IMR-90 (cell line): ENCODE measurements at regions not wholly inside any gene's neighbourhood (a gene's known extent, or its start where the extent isn't known, plus 50 kb on each side); places are given as distances from the start of the nearest gene placed in this dataset.

Experiments
- ATAC-seq: fragments of 200-7000 bp; cut with Tn5 transposase; 2 replicates; pipeline ENCODE4 v1.9.1; 2020; ENCODE audit warnings: low read depth, mild to moderate bottlenecking, moderate library complexity
- BruUV-seq: library from RNA; stranded (reverse); fragments of 400-500 nt; replicated peaks from 2 replicates; lab custom pipeline; 2021; lab: Mats Ljungman, UMichigan
- CTCF ChIA-PET: fragments of 300-600 bp; formaldehyde crosslinking; extraction: SDS; loops from one replicate; lab custom pipeline; 2021; ENCODE audit warnings: antibody characterized with exemption; lab: Yijun Ruan, JAX
- POLR2A ChIA-PET: fragments of 300-600 bp; sonication (Branson Sonifier 250); formaldehyde crosslinking; loops from one replicate; lab custom pipeline; 2022; ENCODE audit warnings: antibody characterized with exemption; ENCODE audit not compliant: unreplicated experiment; lab: Charles Lee
- DNase-seq: peaks from one replicate; pipeline ENCODE4 v3.0.0; 2013
- H2AFZ ChIP-seq: replicated peaks from 2 replicates; pipeline ENCODE3; 2013; ENCODE audit warnings: low read length, mild to moderate bottlenecking; ENCODE audit not compliant: poor library complexity
- H2AK5ac ChIP-seq: 2 replicates; pipeline ENCODE4 v1.6.1; 2013; ENCODE audit warnings: low read depth, low read length, inconsistent platforms
- H2AK9ac ChIP-seq: replicated peaks from 2 replicates; pipeline ENCODE3; 2013; ENCODE audit warnings: mild to moderate bottlenecking, low read depth, low read length, moderate library complexity; ENCODE audit not compliant: poor library complexity
- H2BK120ac ChIP-seq: 2 replicates; pipeline ENCODE4 v1.6.1; 2013; ENCODE audit warnings: low read depth, low read length, inconsistent platforms
- H2BK15ac ChIP-seq: 3 replicates; pipeline ENCODE4 v1.6.1; 2013; ENCODE audit warnings: low read depth, low read length, inconsistent platforms
- H2BK20ac ChIP-seq: 2 replicates; pipeline ENCODE4 v1.6.1; 2013; ENCODE audit warnings: low read depth, mild to moderate bottlenecking, inconsistent platforms, low read length, moderate library complexity
- H2BK5ac ChIP-seq: 2 replicates; pipeline ENCODE4 v1.6.1; 2013; ENCODE audit warnings: mild to moderate bottlenecking, low read depth, low read length, inconsistent platforms; ENCODE audit not compliant: poor library complexity, severe bottlenecking
- H3K14ac ChIP-seq: replicated peaks from 2 replicates; pipeline ENCODE4 v1.6.1; 2013; ENCODE audit warnings: low read depth, low read length, inconsistent platforms
- H3K18ac ChIP-seq: 2 replicates; pipeline ENCODE4 v1.6.1; 2013; ENCODE audit warnings: low read depth, low read length, control low read depth
- H3K23ac ChIP-seq: 2 replicates; pipeline ENCODE4 v1.6.1; 2013; ENCODE audit warnings: low read depth, low read length, inconsistent platforms
- H3K27ac ChIP-seq: 2 replicates; pipeline ENCODE4 v1.5.1; 2013; ENCODE audit warnings: mild to moderate bottlenecking, control low read depth, low read length; ENCODE audit not compliant: insufficient read depth
- H3K27me3 ChIP-seq: 2 replicates; pipeline ENCODE4 v1.6.1; 2013; ENCODE audit warnings: low read length; ENCODE audit not compliant: control insufficient read depth, insufficient read depth
- H3K36me3 ChIP-seq: 2 replicates; pipeline ENCODE4 v1.6.1; 2013; ENCODE audit warnings: low read length, mixed read lengths; ENCODE audit not compliant: control insufficient read depth, insufficient read depth
- H3K4ac ChIP-seq: 2 replicates; pipeline ENCODE4 v1.6.1; 2013; ENCODE audit warnings: low read depth, low read length, inconsistent platforms
- H3K4me1 ChIP-seq: 2 replicates; pipeline ENCODE4 v1.6.1; 2013; ENCODE audit warnings: low read length, mixed read lengths; ENCODE audit not compliant: control insufficient read depth, insufficient read depth
- H3K4me2 ChIP-seq: 2 replicates; pipeline ENCODE4 v1.6.1; 2013; ENCODE audit warnings: low read depth, mild to moderate bottlenecking, control low read depth, low read length, moderate library complexity
- H3K4me3 ChIP-seq: 2 replicates; pipeline ENCODE4 v1.5.1; 2013; ENCODE audit warnings: low read depth, mild to moderate bottlenecking, control low read depth, low read length, moderate library complexity; ENCODE audit not compliant: insufficient read depth
- H3K56ac ChIP-seq: 2 replicates; pipeline ENCODE4 v1.6.1; 2013; ENCODE audit warnings: low read length, inconsistent platforms; ENCODE audit not compliant: insufficient read depth; ENCODE audit errors: extremely low read depth
- H3K79me1 ChIP-seq, 2 experiments: 2 replicates each; pipeline ENCODE4 v1.6.1; 2013; ENCODE audit warnings: low read length in 2 of 2, inconsistent platforms in 1 of 2, low read depth in 1 of 2
- H3K9ac ChIP-seq: 2 replicates; pipeline ENCODE4 v1.6.1; 2013; ENCODE audit warnings: low read depth, low read length, control low read depth
- H3K9me1 ChIP-seq: 2 replicates; pipeline ENCODE4 v1.6.1; 2013; ENCODE audit warnings: low read length, inconsistent platforms; ENCODE audit not compliant: insufficient read depth
- H3K9me3 ChIP-seq: 2 replicates; pipeline ENCODE4 v1.6.1; 2013; ENCODE audit warnings: low read length; ENCODE audit not compliant: control insufficient read depth, insufficient read depth
- H4K20me1 ChIP-seq: 2 replicates; pipeline ENCODE4 v1.6.1; 2013; ENCODE audit warnings: low read length, inconsistent platforms; ENCODE audit not compliant: insufficient read depth
- H4K5ac ChIP-seq: 2 replicates; pipeline ENCODE4 v1.6.1; 2013; ENCODE audit warnings: mild to moderate bottlenecking, low read depth, low read length, control low read depth
- H4K8ac ChIP-seq, 2 experiments: 2 replicates each; pipeline ENCODE4 v1.6.1; 2013; ENCODE audit warnings: low read depth in 2 of 2, low read length in 2 of 2, control low read depth in 1 of 2, inconsistent platforms in 1 of 2
- H4K91ac ChIP-seq: 2 replicates; pipeline ENCODE4 v1.6.1; 2013; ENCODE audit warnings: low read depth, low read length, inconsistent platforms; ENCODE audit not compliant: insufficient read depth
- BHLHE40 ChIP-seq: fragments of 150-350 bp; IDR thresholded peaks from 2 replicates; pipeline ENCODE4 v1.6.1; 2016; ENCODE audit warnings: mild to moderate bottlenecking, low read depth, low read length
- CEBPB ChIP-seq: IDR thresholded peaks from 2 replicates; pipeline ENCODE4 v1.6.1; 2012; ENCODE audit warnings: low read depth, low read length, improper control_type of control experiment
- CHD1 ChIP-seq: IDR thresholded peaks from 2 replicates; pipeline ENCODE4 v1.6.1; 2012; ENCODE audit warnings: low read depth, low read length, improper control_type of control experiment
- FOS ChIP-seq: fragments of 150-350 bp; IDR thresholded peaks from 2 replicates; pipeline ENCODE4 v1.6.1; 2016; ENCODE audit warnings: low read depth, low read length
- MAFK ChIP-seq: IDR thresholded peaks from 2 replicates; pipeline ENCODE4 v1.6.1; 2012; ENCODE audit warnings: low read depth, low read length, improper control_type of control experiment
- MAZ ChIP-seq: IDR thresholded peaks from 2 replicates; pipeline ENCODE4 v1.6.1; 2012; ENCODE audit warnings: low read depth, mild to moderate bottlenecking, low read length, improper control_type of control experiment, moderate library complexity, borderline replicate concordance
- MXI1 ChIP-seq: IDR thresholded peaks from 2 replicates; pipeline ENCODE4 v1.6.1; 2012; ENCODE audit warnings: low read depth, mild to moderate bottlenecking, low read length, moderate library complexity, borderline replicate concordance
- NFE2L2 ChIP-seq: fragments of 150-350 bp; IDR thresholded peaks from 2 replicates; pipeline ENCODE4 v1.6.1; 2016; ENCODE audit warnings: low read depth, mild to moderate bottlenecking, low read length
- POLR2A ChIP-seq: IDR thresholded peaks from 2 replicates; pipeline ENCODE4 v1.6.1; 2012; ENCODE audit warnings: mild to moderate bottlenecking, low read depth, low read length
- RAD21 ChIP-seq: IDR thresholded peaks from 2 replicates; pipeline ENCODE4 v1.6.1; 2012; ENCODE audit warnings: low read length, improper control_type of control experiment
- RCOR1 ChIP-seq: IDR thresholded peaks from 2 replicates; pipeline ENCODE4 v1.6.1; 2012; ENCODE audit warnings: mild to moderate bottlenecking, low read length, improper control_type of control experiment; ENCODE audit not compliant: insufficient replicate concordance
- RFX5 ChIP-seq: IDR thresholded peaks from 2 replicates; pipeline ENCODE4 v1.8.0; 2012; ENCODE audit warnings: low read depth, mild to moderate bottlenecking, low read length, moderate library complexity
- SMC3 ChIP-seq: fragments of 150-350 bp; IDR thresholded peaks from 2 replicates; pipeline ENCODE4 v1.6.1; 2016; ENCODE audit warnings: low read depth, mild to moderate bottlenecking, antibody characterized with exemption, low read length, moderate library complexity
- WGBS, 2 experiments: methylation state at CpG; one replicate each; pipeline versions ENCODE4 v1.1.5 to v1.1.7; 2013; ENCODE audit warnings: missing lambda C conversion rate in 2 of 2; ENCODE audit not compliant: insufficient read length in 1 of 2; ENCODE audit errors: extremely low coverage in 2 of 2; 5-methylcytosine and 5-hydroxymethylcytosine counted together
- dilution Hi-C: fragments of 300-500 bp; cut with HindIII; formaldehyde crosslinking; loops from one replicate; pipeline ENCODE4 v1.14.3; 2018; ENCODE audit warnings: low sequenced_read_pairs; ENCODE audit not compliant: unreplicated experiment
- in situ Hi-C: fragments of 300-500 bp; cut with MboI; formaldehyde crosslinking; loops from 3 replicates; pipeline ENCODE4 v1.14.3; 2019; ENCODE audit warnings: low sequenced_read_pairs, inconsistent platforms, mixed read lengths
- intact Hi-C: fragments of 100-400 bp; cut with micrococcal nuclease; formaldehyde crosslinking; loops from 2 replicates; pipeline ENCODE4 v1.10.0; 2022
- TF ChIP-seq, protein P1 (sequence below): fragments of 150-350 bp; IDR thresholded peaks from 2 replicates; pipeline ENCODE4 v1.6.1; 2017; ENCODE audit warnings: mild to moderate bottlenecking, antibody characterized with exemption, low read length, low read depth
- TF ChIP-seq, protein P2 (sequence below): conservative IDR thresholded peaks from 2 replicates; pipeline ENCODE4 v1.5.1; 2012; ENCODE audit warnings: mild to moderate bottlenecking, low read depth, low read length, improper control_type of control experiment
- TF ChIP-seq, protein P3 (sequence below): fragments of 150-350 bp; IDR thresholded peaks from 2 replicates; pipeline ENCODE4 v1.6.1; 2016; ENCODE audit warnings: low read depth, mild to moderate bottlenecking, low read length, moderate library complexity, borderline replicate concordance

DNA sequence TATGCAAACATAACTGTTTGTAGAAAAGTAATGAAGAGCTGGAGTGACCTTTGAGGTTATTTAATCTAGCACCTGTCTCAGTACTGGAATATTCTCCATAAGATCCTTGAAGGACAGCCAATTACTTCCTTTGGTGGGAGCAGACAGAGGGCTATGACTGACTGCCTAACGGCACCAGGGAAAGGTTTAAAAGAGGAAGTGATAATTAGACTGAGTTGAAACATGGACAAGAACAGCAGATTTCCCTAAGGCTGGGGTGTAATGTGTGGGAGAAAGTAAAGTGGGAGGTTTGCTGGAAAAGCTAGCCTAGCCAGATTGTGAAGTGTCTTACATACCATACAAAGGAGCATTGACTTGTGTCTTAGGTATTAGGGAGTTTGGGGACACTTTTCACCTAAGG, 191.3 kb upstream of the PCDH9 start:
- WGBS, 2 experiments: no CpG with 5 or more reads among the region's 1 CpG

More for the DNA sequence above, 191.3 kb upstream of the PCDH9 start:
- no peak overlapping the region for H3K18ac ChIP-seq
- in situ Hi-C loops: no loop called here
- no peak overlapping the region for H4K5ac ChIP-seq
- dilution Hi-C loops: no loop called here
- no peak overlapping the region for H2BK5ac ChIP-seq
- no peak overlapping the region for H3K4ac ChIP-seq
- no peak overlapping the region for H2AFZ ChIP-seq
- ChIA-PET POLR2A (no interaction called here), CTCF (no interaction called here)
- no peak overlapping the region for H2BK120ac ChIP-seq
- BruUV-seq: no TSS peak
- ATAC-seq (no peak), DNase-seq (no peak)
- no peak overlapping the region for H3K9ac ChIP-seq
- H4K20me1 ChIP-seq: no peaks in the 10 kb centered on the region
- no peaks in the 10 kb centered on the region for H3K79me1 ChIP-seq
- H3K23ac ChIP-seq: no peak overlapping the region
- H2AK9ac ChIP-seq: no peak overlapping the region
- H4K91ac ChIP-seq: no peak overlapping the region
- no peak overlapping the region for H4K8ac ChIP-seq
- no peaks in the 10 kb centered on the region for H3K36me3 ChIP-seq
- no peak overlapping the region for H3K4me2 ChIP-seq
- no peaks in the 10 kb centered on the region for H3K27me3 ChIP-seq
- H3K9me3 ChIP-seq: no peaks in the 10 kb centered on the region
- TF ChIP-seq MAZ (no peak), MXI1 (no peak), MAFK (no peak), CHD1 (no peak), RCOR1 (no peak), SMC3 (no peak), RFX5 (no peak), POLR2A (no peak), RAD21 (no peak), FOS (no peak), BHLHE40 (no peak), CEBPB (no peak), NFE2L2 (no peak)
- TF ChIP-seq, protein P1, sequence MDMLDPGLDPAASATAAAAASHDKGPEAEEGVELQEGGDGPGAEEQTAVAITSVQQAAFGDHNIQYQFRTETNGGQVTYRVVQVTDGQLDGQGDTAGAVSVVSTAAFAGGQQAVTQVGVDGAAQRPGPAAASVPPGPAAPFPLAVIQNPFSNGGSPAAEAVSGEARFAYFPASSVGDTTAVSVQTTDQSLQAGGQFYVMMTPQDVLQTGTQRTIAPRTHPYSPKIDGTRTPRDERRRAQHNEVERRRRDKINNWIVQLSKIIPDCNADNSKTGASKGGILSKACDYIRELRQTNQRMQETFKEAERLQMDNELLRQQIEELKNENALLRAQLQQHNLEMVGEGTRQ: no peak
- TF ChIP-seq, protein P2, sequence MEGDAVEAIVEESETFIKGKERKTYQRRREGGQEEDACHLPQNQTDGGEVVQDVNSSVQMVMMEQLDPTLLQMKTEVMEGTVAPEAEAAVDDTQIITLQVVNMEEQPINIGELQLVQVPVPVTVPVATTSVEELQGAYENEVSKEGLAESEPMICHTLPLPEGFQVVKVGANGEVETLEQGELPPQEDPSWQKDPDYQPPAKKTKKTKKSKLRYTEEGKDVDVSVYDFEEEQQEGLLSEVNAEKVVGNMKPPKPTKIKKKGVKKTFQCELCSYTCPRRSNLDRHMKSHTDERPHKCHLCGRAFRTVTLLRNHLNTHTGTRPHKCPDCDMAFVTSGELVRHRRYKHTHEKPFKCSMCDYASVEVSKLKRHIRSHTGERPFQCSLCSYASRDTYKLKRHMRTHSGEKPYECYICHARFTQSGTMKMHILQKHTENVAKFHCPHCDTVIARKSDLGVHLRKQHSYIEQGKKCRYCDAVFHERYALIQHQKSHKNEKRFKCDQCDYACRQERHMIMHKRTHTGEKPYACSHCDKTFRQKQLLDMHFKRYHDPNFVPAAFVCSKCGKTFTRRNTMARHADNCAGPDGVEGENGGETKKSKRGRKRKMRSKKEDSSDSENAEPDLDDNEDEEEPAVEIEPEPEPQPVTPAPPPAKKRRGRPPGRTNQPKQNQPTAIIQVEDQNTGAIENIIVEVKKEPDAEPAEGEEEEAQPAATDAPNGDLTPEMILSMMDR: no peak
- TF ChIP-seq, protein P3, sequence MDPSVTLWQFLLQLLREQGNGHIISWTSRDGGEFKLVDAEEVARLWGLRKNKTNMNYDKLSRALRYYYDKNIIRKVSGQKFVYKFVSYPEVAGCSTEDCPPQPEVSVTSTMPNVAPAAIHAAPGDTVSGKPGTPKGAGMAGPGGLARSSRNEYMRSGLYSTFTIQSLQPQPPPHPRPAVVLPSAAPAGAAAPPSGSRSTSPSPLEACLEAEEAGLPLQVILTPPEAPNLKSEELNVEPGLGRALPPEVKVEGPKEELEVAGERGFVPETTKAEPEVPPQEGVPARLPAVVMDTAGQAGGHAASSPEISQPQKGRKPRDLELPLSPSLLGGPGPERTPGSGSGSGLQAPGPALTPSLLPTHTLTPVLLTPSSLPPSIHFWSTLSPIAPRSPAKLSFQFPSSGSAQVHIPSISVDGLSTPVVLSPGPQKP: no peak
- intact Hi-C loops: no loop called here
- no peak overlapping the region for H2BK15ac ChIP-seq
- no peaks in the 10 kb centered on the region for H3K9me1 ChIP-seq
- no peak overlapping the region for H3K56ac ChIP-seq
- no peak overlapping the region for H3K4me3 ChIP-seq
- H3K14ac ChIP-seq: no peak overlapping the region
- no peak overlapping the region for H2AK5ac ChIP-seq
- no peak overlapping the region for H3K27ac ChIP-seq
- no peak overlapping the region for H2BK20ac ChIP-seq
- no peaks in the 10 kb centered on the region for H3K4me1 ChIP-seq
